SU-DHL-6 (cell line): ENCODE measurements at regions not wholly inside any gene's neighbourhood (a gene's known extent, or its start where the extent isn't known, plus 50 kb on each side); places are given as distances from the start of the nearest gene placed in this dataset.

Experiments used
- H2AFZ ChIP-seq: fragments of 200-600 bp; sonication (generic); 2 replicates; pipeline ENCODE4 v1.6.1; 2014; ENCODE audit warnings: low read depth, mild to moderate bottlenecking, moderate library complexity, mixed read lengths, antibody characterized with exemption, low read length; ENCODE audit not compliant: severe bottlenecking
- H3F3A ChIP-seq: fragments of 200-600 bp; shearing (Covaris generic); 2 replicates; pipeline ENCODE4 v1.6.0; 2016; ENCODE audit warnings: antibody characterized with exemption, mild to moderate bottlenecking; ENCODE audit not compliant: insufficient read depth
- H3K27ac ChIP-seq: fragments of 200-600 bp; sonication (generic); 2 replicates; pipeline ENCODE4 v1.5.1; 2016; ENCODE audit warnings: low read depth, mild to moderate bottlenecking, low read length, moderate library complexity, mixed read lengths
- H3K27me3 ChIP-seq: fragments of 200-600 bp; sonication (generic), shearing (Covaris generic); 2 replicates; pipeline ENCODE4 v1.6.0; 2014; ENCODE audit warnings: mild to moderate bottlenecking, low read length
- H3K36me3 ChIP-seq: fragments of 200-600 bp; sonication (generic); 2 replicates; pipeline ENCODE4 v1.6.1; 2014; ENCODE audit warnings: mild to moderate bottlenecking, low read length, mixed read lengths
- H3K4me2 ChIP-seq: fragments of 300-600, 200-600 bp; shearing (Covaris generic), sonication (generic); 2 replicates; pipeline ENCODE4 v1.6.0; 2014; ENCODE audit warnings: low read length, low read depth, mild to moderate bottlenecking; ENCODE audit not compliant: poor library complexity, severe bottlenecking
- H3K4me3 ChIP-seq: fragments of 200-600 bp; sonication (generic); 2 replicates; pipeline ENCODE4 v1.5.1; 2014; ENCODE audit warnings: antibody characterized with exemption, low read length, mild to moderate bottlenecking, mixed read lengths; ENCODE audit not compliant: insufficient read depth, poor library complexity, severe bottlenecking
- H3K79me2 ChIP-seq: fragments of 200-600 bp; sonication (generic); 2 replicates; pipeline ENCODE4 v1.6.1; 2014; ENCODE audit warnings: mild to moderate bottlenecking, low read length, moderate library complexity; ENCODE audit not compliant: insufficient read depth
- H3K9ac ChIP-seq: fragments of 200-600 bp; sonication (generic); 2 replicates; pipeline ENCODE4 v1.7.0; 2014; ENCODE audit warnings: mild to moderate bottlenecking, low read length
- H3K9me2 ChIP-seq: fragments of 200-600 bp; sonication (generic); replicated peaks from 2 replicates; pipeline ENCODE4 v1.6.1; 2014; ENCODE audit warnings: low read length; ENCODE audit not compliant: insufficient read depth
- H3K9me3 ChIP-seq: fragments of 200-600 bp; sonication (generic); 2 replicates; pipeline ENCODE4 v1.6.1; 2014; ENCODE audit warnings: low read length, mixed read lengths; ENCODE audit not compliant: insufficient read depth
- H4K20me1 ChIP-seq: fragments of 200-600 bp; sonication (generic); 2 replicates; pipeline ENCODE4 v1.6.1; 2014; ENCODE audit warnings: low read depth, mild to moderate bottlenecking, antibody characterized with exemption, low read length, moderate library complexity, mixed read lengths
- CTCF ChIP-seq: fragments of 200-600 bp; sonication (generic); IDR thresholded peaks from one replicate; pipeline ENCODE4 v1.5.1; 2017; ENCODE audit warnings: antibody characterized with exemption, mild to moderate bottlenecking, low read length, moderate library complexity; ENCODE audit not compliant: insufficient read depth, poor library complexity, severe bottlenecking
- EZH2phosphoT487 ChIP-seq: fragments of 200-600 bp; sonication (generic), shearing (Covaris generic); conservative IDR thresholded peaks from 2 replicates; pipeline ENCODE4 v1.6.1; 2018; ENCODE audit warnings: mild to moderate bottlenecking, antibody characterized with exemption, low read length, moderate library complexity, mixed read lengths

GRCh38 chr6:85775883-85776282 is 133.2 kb upstream of the SYNCRIP start:
- H3K9me3 ChIP-seq: no peaks in the 10 kb centered on the region
- no peak overlapping the region for H3K4me2 ChIP-seq
- H3K9ac ChIP-seq: no peak overlapping the region
- no peaks in the 10 kb centered on the region for H3F3A ChIP-seq
- no peaks in the 10 kb centered on the region for H3K36me3 ChIP-seq
- TF ChIP-seq EZH2phosphoT487 (no peak), CTCF (no peak)
- H2AFZ ChIP-seq: no peak overlapping the region
- H3K79me2 ChIP-seq: no peaks in the 10 kb centered on the region
- H3K9me2 ChIP-seq: no peaks in the 10 kb centered on the region
- H4K20me1 ChIP-seq: no peaks in the 10 kb centered on the region
- no peaks in the 10 kb centered on the region for H3K27me3 ChIP-seq
- H3K4me3 ChIP-seq: no peak overlapping the region
- no peak overlapping the region for H3K27ac ChIP-seq

GRCh38 chr6:85772641-85773040 is 130.0 kb upstream of the SYNCRIP start:
- Histone ChIP-seq H3K4me3 (no peak overlapping the region), H3K27ac (no peak overlapping the region), H3K9me3 (no peaks in the 10 kb centered on the region), H2AFZ (no peak overlapping the region), H3K9ac (no peak overlapping the region), H3F3A (no peaks in the 10 kb centered on the region), H3K9me2 (no peaks in the 10 kb centered on the region), H3K79me2 (no peaks in the 10 kb centered on the region), H3K4me2 (no peak overlapping the region), H3K27me3 (no peaks in the 10 kb centered on the region), H4K20me1 (no peaks in the 10 kb centered on the region), H3K36me3 (no peaks in the 10 kb centered on the region)
- TF ChIP-seq EZH2phosphoT487 (no peak), CTCF (no peak)

GRCh38 chr6:85771925-85772430 is 129.3 kb upstream of the SYNCRIP start:
- Histone ChIP-seq H3K9me3 (no peaks in the 10 kb centered on the region), H4K20me1 (no peaks in the 10 kb centered on the region), H3K9ac (no peak overlapping the region), H2AFZ (no peak overlapping the region), H3K79me2 (no peaks in the 10 kb centered on the region), H3K4me3 (no peak overlapping the region), H3K36me3 (no peaks in the 10 kb centered on the region), H3K27ac (no peak overlapping the region), H3K9me2 (no peaks in the 10 kb centered on the region), H3K27me3 (no peaks in the 10 kb centered on the region), H3F3A (no peaks in the 10 kb centered on the region), H3K4me2 (no peak overlapping the region)
- TF ChIP-seq EZH2phosphoT487 (no peak), CTCF (no peak)

GRCh38 chr6:85771455-85771854 is 128.8 kb upstream of the SYNCRIP start:
- H3K36me3 ChIP-seq: no peaks in the 10 kb centered on the region
- TF ChIP-seq EZH2phosphoT487 (no peak), CTCF (no peak)
- no peaks in the 10 kb centered on the region for H4K20me1 ChIP-seq
- no peaks in the 10 kb centered on the region for H3K9me3 ChIP-seq
- no peaks in the 10 kb centered on the region for H3K9me2 ChIP-seq
- no peaks in the 10 kb centered on the region for H3F3A ChIP-seq
- no peak overlapping the region for H3K4me2 ChIP-seq
- H2AFZ ChIP-seq: no peak overlapping the region
- no peak overlapping the region for H3K27ac ChIP-seq
- no peak overlapping the region for H3K9ac ChIP-seq
- H3K4me3 ChIP-seq: no peak overlapping the region
- no peaks in the 10 kb centered on the region for H3K79me2 ChIP-seq
- H3K27me3 ChIP-seq: no peaks in the 10 kb centered on the region
